Psoas muscle (tissue), 7 donors: ENCODE measurements at regions not wholly inside any gene's neighbourhood (a gene's known extent, or its start where the extent isn't known, plus 50 kb on each side); places are given as distances from the start of the nearest gene placed in this dataset.

Source experiments
- ATAC-seq, 4 donors: fragments of 200-7000 bp; cut with Tn5 transposase; one replicate each; pipeline ENCODE4 v1.9.1; 2020; ENCODE audit warnings: moderate library complexity in 3 of 4, mild to moderate bottlenecking in 2 of 4
- DNase-seq, 2 donors: peaks; one replicate each; pipeline ENCODE4 v3.0.0-alpha.2; 2020
- H3K27ac ChIP-seq: fragments of 200-600 bp; one replicate; pipeline ENCODE4 v1.8.0; 2022
- H3K27me3 ChIP-seq, 3 donors: fragments of 200-600 bp in 1 of 3; one replicate each; pipeline versions ENCODE4 v1.6.1 to v1.8.0; 2013 to 2022; ENCODE audit warnings: low read length in 2 of 3, mild to moderate bottlenecking in 2 of 3, moderate library complexity in 1 of 3; ENCODE audit not compliant: insufficient read depth in 3 of 3
- H3K36me3 ChIP-seq, 2 donors: fragments of 200-600 bp in 1 of 2; one replicate each; pipeline versions ENCODE4 v1.6.1 to v1.8.0; 2013 to 2022; ENCODE audit warnings: low read depth in 1 of 2, mild to moderate bottlenecking in 1 of 2, moderate library complexity in 1 of 2; ENCODE audit not compliant: insufficient read depth in 1 of 2
- H3K4me1 ChIP-seq: fragments of 200-600 bp; one replicate; pipeline ENCODE4 v1.8.0; 2022
- H3K4me3 ChIP-seq: fragments of 200-600 bp; one replicate; pipeline ENCODE4 v1.8.0; 2022; ENCODE audit warnings: mild to moderate bottlenecking
- H3K9me3 ChIP-seq: fragments of 200-600 bp; one replicate; pipeline ENCODE4 v1.8.0; 2022
- CTCF ChIP-seq: fragments of 200-600 bp; IDR thresholded peaks from one replicate; pipeline ENCODE4 v1.8.0; 2022; ENCODE audit warnings: antibody characterized with exemption
- WGBS, 3 donors: extraction: QIAGEN DNeasy Blood & Tissue Kit; methylation state at CpG; one replicate each; pipeline versions ENCODE4 v1.1.6 to v1.1.7; 2013; 5-methylcytosine and 5-hydroxymethylcytosine counted together
- intact Hi-C, 2 donors: fragments of 100-400 bp; cut with DNase I; formaldehyde crosslinking; loops; one replicate each; pipeline versions ENCODE4 v1.11.0 to v1.14.2; 2022
- donor health status: healthy with polysubstance abuse.
- donor health status: DM: no; HTN: no; CAD: no; lungs with moderate emphysema.
- donor health status: Bipolar disorder and iron deficiency.
- donor health status: healthy.
- donor health status: DM: yes; HTN: yes; CAD: no.
- donor health status: DM: no; HTN: no; CAD: no.
- donor health status: DM: yes; HTN: yes; CAD: no.

GRCh38 chr4:81904121-81904520, 432.4 kb upstream of the RASGEF1B start:
- ATAC-seq: no peak
- Histone ChIP-seq H3K9me3 (no peaks in the 10 kb centered on the region), H3K27ac (no peak overlapping the region), H3K27me3 (no peaks in the 10 kb centered on the region), H3K4me1 (no peaks in the 10 kb centered on the region), H3K4me3 (no peak overlapping the region), H3K36me3 (no peaks in the 10 kb centered on the region)
- 91 to 93% (median 92%) methylated on average over 4 of the region's 4 CpGs for WGBS, 3 donors
- no peak for DNase-seq
- intact Hi-C loops: no loop called here
- no peak for TF ChIP-seq CTCF

GRCh38 chr4:81903212-81903611, 431.5 kb upstream of the RASGEF1B start:
- no peaks in the 10 kb centered on the region for H3K27me3 ChIP-seq
- ATAC-seq: no peak
- no peak overlapping the region for H3K4me3 ChIP-seq
- H3K27ac ChIP-seq: no peak overlapping the region
- no peaks in the 10 kb centered on the region for H3K36me3 ChIP-seq
- H3K4me1 ChIP-seq: no peaks in the 10 kb centered on the region
- no peak for DNase-seq
- 84 to 91% (median 90%) methylated on average over 2 of the region's 2 CpGs for WGBS, 3 donors
- intact Hi-C loops: no loop called here
- H3K9me3 ChIP-seq: no peaks in the 10 kb centered on the region
- no peak for TF ChIP-seq CTCF

GRCh38 chr4:81898862-81899504, 427.3 kb upstream of the RASGEF1B start:
- H3K4me3 ChIP-seq: no peak overlapping the region
- intact Hi-C loops: no loop called here
- no peak overlapping the region for H3K27ac ChIP-seq
- no peaks in the 10 kb centered on the region for H3K36me3 ChIP-seq
- H3K9me3 ChIP-seq: no peaks in the 10 kb centered on the region
- ATAC-seq: no peak
- WGBS, 3 donors: 63 to 67% (median 63%) methylated on average over 4 of the region's 4 CpGs
- no peak for DNase-seq
- TF ChIP-seq CTCF: no peak
- no peaks in the 10 kb centered on the region for H3K27me3 ChIP-seq
- H3K4me1 ChIP-seq: no peaks in the 10 kb centered on the region

- H3K36me3 ChIP-seq: no peaks in the 10 kb centered on the region
- no peak for DNase-seq
- H3K4me3 ChIP-seq: no peak overlapping the region
- WGBS, 3 donors: 85 to 93% (median 91%) methylated on average over 6 of the region's 6 CpGs
- TF ChIP-seq CTCF: no peak
- no peaks in the 10 kb centered on the region for H3K9me3 ChIP-seq
- no peaks in the 10 kb centered on the region for H3K4me1 ChIP-seq
- intact Hi-C loops: no loop called here
- no peaks in the 10 kb centered on the region for H3K27me3 ChIP-seq
- H3K27ac ChIP-seq: no peak overlapping the region
- ATAC-seq: no peak
These were observed 425.2 kb upstream of the RASGEF1B start for GRCh38 chr4:81896936-81897335.
